GM18507 (cell line): ENCODE measurements at regions not wholly inside any gene's neighbourhood (a gene's known extent, or its start where the extent isn't known, plus 50 kb on each side); places are given as distances from the start of the nearest gene placed in this dataset.

Experiments used
- DNase-seq: peaks from one replicate; pipeline ENCODE4 v3.0.0; 2011; ENCODE audit warnings: low read depth; ENCODE audit not compliant: insufficient read length; ENCODE audit errors: extremely low spot score
- FAIRE-seq: peaks from 2 replicates; lab custom pipeline; 2011; peaks lifted over from hg19 to GRCh38; lab: Jason Lieb, UNC

DNA sequence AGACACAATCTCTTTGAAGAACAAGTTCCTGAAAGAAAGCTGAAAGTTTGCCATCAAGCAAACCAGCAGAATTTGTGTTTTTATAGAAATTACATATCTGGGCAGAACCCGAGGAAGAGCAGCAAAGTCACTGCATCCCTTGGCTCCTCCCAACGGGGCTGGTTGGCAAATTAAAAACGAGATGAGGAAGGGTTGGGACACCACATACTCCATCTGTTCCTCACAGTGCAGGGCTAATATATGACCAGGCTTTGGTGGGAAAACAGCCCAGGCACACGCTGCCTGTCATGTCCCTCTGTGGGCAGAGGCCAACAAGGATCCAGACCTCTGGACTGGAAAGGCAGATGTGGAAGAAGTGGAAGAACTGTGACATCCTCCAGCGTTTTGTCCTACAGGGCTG lies 607.3 kb downstream of the CDH26 start:
- FAIRE-seq (no peak), DNase-seq (no peak)

DNA sequence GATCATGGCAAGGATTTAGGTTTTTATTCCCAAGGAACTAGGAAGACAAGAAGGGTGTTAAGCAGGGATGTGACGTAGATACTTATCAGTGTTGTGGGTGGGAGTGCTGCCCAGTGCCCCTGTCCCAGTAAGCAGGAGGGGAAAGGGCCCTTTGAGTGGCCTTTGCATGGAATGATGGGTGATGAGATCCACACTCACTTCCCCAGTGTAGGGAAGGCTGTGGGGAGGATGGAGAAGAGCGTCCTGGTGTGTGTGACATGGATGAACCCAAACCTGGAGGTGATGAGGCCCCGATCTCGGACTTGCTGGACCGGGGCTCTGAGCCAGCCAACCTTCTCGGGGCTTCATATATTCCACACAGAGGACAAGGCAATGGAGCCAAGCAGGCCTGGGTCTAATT lies 610.9 kb downstream of the CDH26 start:
- DNase-seq (no peak), FAIRE-seq (no peak)

DNA sequence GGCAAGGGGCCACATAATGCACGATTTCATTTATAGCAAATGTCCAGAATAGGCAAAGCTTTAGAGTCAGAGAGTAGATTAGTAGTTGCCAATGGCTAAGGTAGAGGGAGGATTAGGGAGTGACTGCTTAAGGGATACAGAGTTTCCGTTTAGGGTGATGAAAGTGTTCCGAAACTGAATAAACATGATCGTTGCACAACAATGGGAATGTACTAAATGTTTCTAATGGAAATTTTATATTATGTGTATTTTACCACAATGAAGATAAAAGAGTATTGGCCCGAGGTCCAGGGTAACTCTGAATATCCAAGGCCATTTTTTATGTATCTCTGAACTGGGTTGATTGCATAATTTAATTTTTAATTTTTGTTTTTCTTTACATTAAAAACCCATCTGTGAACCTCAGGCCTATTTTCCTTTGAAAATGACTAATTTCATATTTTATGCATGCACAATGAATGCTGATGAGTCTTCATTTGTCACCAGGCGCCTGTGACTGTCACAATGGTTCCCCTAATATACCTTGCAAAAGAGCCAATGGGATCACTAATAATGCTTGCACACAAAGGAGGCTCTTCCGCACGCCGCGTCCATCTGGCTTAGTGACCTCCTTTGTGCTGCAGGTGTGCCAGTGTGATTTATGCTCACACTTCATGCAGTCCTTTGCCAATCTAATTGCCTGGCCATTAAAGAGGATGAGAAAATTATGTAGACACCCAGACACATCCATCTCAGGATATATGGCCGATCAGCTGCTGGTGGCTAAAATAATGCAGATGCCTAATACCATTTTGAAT lies 612.5 kb downstream of the CDH26 start:
- FAIRE-seq = no peak
- no peak for DNase-seq

GRCh38 chr20:60573003-60573680 lies 614.9 kb downstream of the CDH26 start:
- FAIRE-seq (no peak), DNase-seq (no peak)

GRCh38 chr20:60576236-60576635 lies 618.0 kb downstream of the CDH26 start:
- FAIRE-seq = no peak
- DNase-seq = no peak

DNA sequence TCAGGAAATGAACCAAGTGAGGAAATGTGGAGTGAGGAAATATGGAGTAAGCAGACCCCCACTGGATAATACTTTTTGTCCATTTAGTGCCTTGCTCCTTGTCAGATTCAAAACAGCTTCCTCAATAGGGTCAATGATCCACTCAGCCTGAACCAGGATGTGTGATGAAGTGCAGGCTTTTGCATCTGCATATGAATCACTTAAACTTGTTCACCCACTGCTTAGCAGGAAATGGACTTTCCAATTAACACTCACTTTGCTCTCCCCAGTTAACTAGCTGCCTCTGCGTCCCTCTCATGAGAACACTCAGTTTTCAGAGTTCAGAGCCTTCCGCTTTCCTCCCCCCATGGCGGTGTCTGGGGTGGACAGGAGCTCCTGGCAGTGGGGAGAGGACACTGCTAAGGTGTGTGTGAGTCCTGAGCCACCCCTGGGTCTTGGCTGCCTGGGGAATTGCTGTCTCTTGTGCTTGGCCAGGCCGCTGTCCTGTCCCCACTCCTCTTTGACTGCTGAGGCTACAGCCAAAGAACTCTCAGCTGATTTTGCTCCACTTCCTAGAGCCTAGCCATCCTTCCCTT lies 621.8 kb downstream of the CDH26 start:
- FAIRE-seq = no peak
- DNase-seq = no peak

- FAIRE-seq (no peak), DNase-seq (no peak)
Measured at GRCh38 chr20:60581606-60582115, 623.4 kb downstream of the CDH26 start.

DNA sequence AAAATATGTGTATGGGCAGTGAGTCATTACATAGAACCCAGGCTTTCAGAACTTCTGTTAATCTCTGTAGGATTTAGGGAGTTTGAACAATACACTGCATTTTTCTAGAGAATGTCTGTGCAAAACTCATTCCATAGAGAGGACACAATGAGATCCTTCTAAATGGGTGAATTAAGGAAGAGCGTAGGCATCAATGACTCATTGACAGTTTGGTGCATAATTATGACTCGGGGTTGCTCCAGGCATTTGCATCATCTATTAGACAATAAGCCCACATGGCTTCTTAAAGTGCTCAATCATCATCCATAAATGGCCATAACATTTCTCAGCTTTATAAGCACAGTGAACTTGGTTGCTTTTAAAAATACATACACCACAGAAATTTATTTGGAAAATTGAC lies 625.5 kb downstream of the CDH26 start:
- DNase-seq (no peak), FAIRE-seq (no peak)

DNA sequence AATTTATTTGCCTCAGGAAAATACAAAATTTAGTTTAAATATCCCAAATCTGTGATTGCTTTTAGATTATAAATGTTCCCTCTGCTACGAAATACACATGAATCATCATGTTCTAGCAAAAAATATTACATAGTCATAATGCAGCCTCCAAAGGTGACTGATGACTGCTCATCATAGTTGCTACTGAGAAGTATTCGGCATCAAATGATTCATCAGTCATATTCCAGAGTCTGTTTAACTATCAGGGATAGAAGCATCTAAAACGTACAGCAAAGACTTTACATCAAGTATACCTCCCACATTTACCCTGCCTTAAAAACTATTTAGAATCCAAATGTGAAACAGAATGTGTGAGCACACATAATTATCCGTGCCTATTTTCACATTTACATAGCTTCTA lies 626.0 kb downstream of the CDH26 start:
- FAIRE-seq = no peak
- no peak for DNase-seq

- DNase-seq = no peak
- FAIRE-seq = no peak
Measured at GRCh38 chr20:60585651-60586050, 627.4 kb downstream of the CDH26 start.

GRCh38 chr20:60586269-60587050 lies 628.2 kb downstream of the CDH26 start:
- DNase-seq = no peak

DNA sequence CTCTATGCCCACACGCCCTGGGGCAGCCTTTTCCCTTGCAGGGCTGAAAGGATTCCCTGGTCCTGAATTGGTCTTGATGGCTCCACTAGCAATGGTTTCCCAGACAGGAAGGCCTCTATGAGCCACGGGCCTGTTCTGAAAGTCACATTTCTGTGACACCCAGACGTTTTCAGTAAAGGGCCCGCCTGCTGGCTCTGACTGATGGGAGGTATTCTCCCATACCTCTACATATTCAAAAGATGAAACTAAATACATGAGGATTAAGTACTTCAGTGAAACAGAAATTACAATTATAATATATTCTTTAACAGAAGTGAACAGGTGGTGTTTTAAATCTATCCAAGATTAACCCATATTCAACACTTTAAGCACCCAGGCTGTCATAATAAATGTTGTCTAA lies 629.8 kb downstream of the CDH26 start:
- no peak for DNase-seq
- FAIRE-seq = no peak

More at GRCh38 chr20:60586269-60587050, 628.2 kb downstream of the CDH26 start:
- no peak for FAIRE-seq

DNA sequence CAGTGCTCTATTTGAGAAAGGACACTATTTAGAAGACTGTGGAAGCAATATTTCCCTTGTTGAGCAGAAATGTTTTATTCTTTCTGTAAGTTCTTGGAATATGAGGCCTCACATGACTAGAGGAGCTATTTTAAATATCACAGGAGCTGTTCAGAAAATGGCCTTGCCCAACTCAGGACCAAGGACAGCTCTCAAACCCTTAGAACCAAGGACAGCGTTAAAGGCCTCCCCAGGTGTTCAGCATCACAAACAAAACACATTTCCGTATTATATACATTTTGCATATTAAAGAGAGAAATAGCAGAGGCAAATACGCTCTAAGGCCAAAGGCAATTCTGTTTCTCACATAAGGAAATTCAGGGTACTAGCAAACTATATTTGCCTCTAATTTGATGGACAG lies 631.4 kb downstream of the CDH26 start:
- DNase-seq (no peak), FAIRE-seq (no peak)

GRCh38 chr20:60591172-60591799 lies 633.1 kb downstream of the CDH26 start:
- no peak for FAIRE-seq

GRCh38 chr20:60598528-60598927 lies 640.3 kb downstream of the CDH26 start:
- FAIRE-seq = no peak

More at GRCh38 chr20:60591172-60591799, 633.1 kb downstream of the CDH26 start:
- no peak for DNase-seq

DNA sequence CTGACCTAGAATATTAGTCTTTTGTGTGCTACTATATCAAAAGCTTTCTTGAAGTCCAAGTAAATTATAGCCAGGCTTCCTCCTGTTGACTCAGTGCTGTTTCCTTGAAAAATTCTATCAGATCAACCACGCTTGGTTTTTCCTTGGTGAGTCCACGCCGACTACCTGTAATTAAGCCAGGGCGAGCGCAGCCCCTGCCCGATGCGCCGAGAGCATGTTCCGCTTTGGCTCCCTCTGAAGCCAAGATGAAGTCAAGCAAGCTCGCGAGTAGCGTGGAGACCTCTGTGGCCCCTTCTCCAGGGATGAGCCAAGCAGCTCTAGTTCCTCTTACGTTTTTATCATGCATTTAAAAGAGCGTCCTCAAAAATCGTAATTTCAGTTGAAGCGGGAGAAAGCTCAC lies 641.2 kb downstream of the CDH26 start:
- FAIRE-seq = no peak
- DNase-seq = no peak

More at GRCh38 chr20:60598528-60598927, 640.3 kb downstream of the CDH26 start:
- no peak for DNase-seq

GRCh38 chr20:60600036-60600435 lies 641.8 kb downstream of the CDH26 start:
- no peak for DNase-seq

GRCh38 chr20:60624066-60624465 lies 628.0 kb upstream of the CDH4 start:
- FAIRE-seq (no peak), DNase-seq (no peak)

More at GRCh38 chr20:60600036-60600435, 641.8 kb downstream of the CDH26 start:
- FAIRE-seq = no peak
